ENCODE measurements at regions not wholly inside any gene's neighbourhood (a gene's known extent, or its start where the extent isn't known, plus 50 kb on each side); places are given as distances from the start of the nearest gene placed in this dataset.
"Not testable (repeated sequence)": the region's sequence is repeated elsewhere in the genome, so short reads cannot be mapped to it uniquely, and the experiment has no call there.

GRCh38 chr2:129550536-129550935 is 428.9 kb upstream of the RAB6C start:
- H3K4me3 Mint-ChIP-seq = no peak overlapping the region
- no peaks in the 10 kb centered on the region for H3K9me3 Mint-ChIP-seq
- no peak overlapping the region for H3K27ac Mint-ChIP-seq
- peaks cover 2% of the 10 kb centered on the region for H3K27me3 Mint-ChIP-seq
- no peaks in the 10 kb centered on the region for H3K4me1 Mint-ChIP-seq
- H3K36me3 Mint-ChIP-seq = no peaks in the 10 kb centered on the region

GRCh38 chr2:129554373-129554772 is 425.1 kb upstream of the RAB6C start:
- Mint-ChIP-seq H3K4me1 (no peaks in the 10 kb centered on the region), H3K27ac (no peak overlapping the region), H3K36me3 (no peaks in the 10 kb centered on the region), H3K4me3 (no peak overlapping the region), H3K9me3 (no peaks in the 10 kb centered on the region), H3K27me3 (no peaks in the 10 kb centered on the region)

GRCh38 chr2:129559101-129559500 is 420.4 kb upstream of the RAB6C start:
- no peak overlapping the region for H3K4me3 Mint-ChIP-seq
- no peaks in the 10 kb centered on the region for H3K9me3 Mint-ChIP-seq
- no peaks in the 10 kb centered on the region for H3K27me3 Mint-ChIP-seq
- no peaks in the 10 kb centered on the region for H3K4me1 Mint-ChIP-seq
- H3K36me3 Mint-ChIP-seq = no peaks in the 10 kb centered on the region
- H3K27ac Mint-ChIP-seq = no peak overlapping the region

- Mint-ChIP-seq H3K9me3 (peaks cover 13% of the 10 kb centered on the region), H3K36me3 (peaks cover 2% of the 10 kb centered on the region), H3K4me3 (no peak overlapping the region), H3K27me3 (peaks cover 2% of the 10 kb centered on the region), H3K27ac (no peak overlapping the region), H3K4me1 (no peaks in the 10 kb centered on the region)
Measured at GRCh38 chr2:129565551-129566109, 413.8 kb upstream of the RAB6C start.

- not testable (repeated sequence) for H3K36me3 Mint-ChIP-seq, H3K27ac Mint-ChIP-seq, H3K4me1 Mint-ChIP-seq, H3K27me3 Mint-ChIP-seq, H3K4me3 Mint-ChIP-seq
- peaks cover 23% of the 10 kb centered on the region for H3K9me3 Mint-ChIP-seq
Measured at GRCh38 chr2:129570812-129571211, 408.7 kb upstream of the RAB6C start.

GRCh38 chr2:129575431-129575830 is 404.0 kb upstream of the RAB6C start:
- H3K4me3 Mint-ChIP-seq = no peak overlapping the region
- peaks cover 1% of the 10 kb centered on the region for H3K27me3 Mint-ChIP-seq
- H3K4me1 Mint-ChIP-seq = no peaks in the 10 kb centered on the region
- H3K27ac Mint-ChIP-seq = no peak overlapping the region
- peaks cover 16% of the 10 kb centered on the region for H3K9me3 Mint-ChIP-seq
- no peaks in the 10 kb centered on the region for H3K36me3 Mint-ChIP-seq

GRCh38 chr2:129575880-129576279 is 403.6 kb upstream of the RAB6C start:
- no peak overlapping the region for H3K4me3 Mint-ChIP-seq
- H3K27me3 Mint-ChIP-seq = peaks cover 1% of the 10 kb centered on the region
- H3K36me3 Mint-ChIP-seq = no peaks in the 10 kb centered on the region

GRCh38 chr2:129580001-129580400 is 399.5 kb upstream of the RAB6C start:
- no peak overlapping the region for H3K4me3 Mint-ChIP-seq
- peaks cover 1% of the 10 kb centered on the region for H3K27me3 Mint-ChIP-seq
- no peak overlapping the region for H3K27ac Mint-ChIP-seq

More at GRCh38 chr2:129575880-129576279, 403.6 kb upstream of the RAB6C start:
- peaks cover 16% of the 10 kb centered on the region for H3K9me3 Mint-ChIP-seq
- no peaks in the 10 kb centered on the region for H3K4me1 Mint-ChIP-seq
- no peak overlapping the region for H3K27ac Mint-ChIP-seq

GRCh38 chr2:129585760-129586159 is 393.7 kb upstream of the RAB6C start:
- H3K27ac Mint-ChIP-seq = no peak overlapping the region
- peaks cover 6% of the 10 kb centered on the region for H3K27me3 Mint-ChIP-seq
- H3K4me1 Mint-ChIP-seq = no peaks in the 10 kb centered on the region
- H3K36me3 Mint-ChIP-seq = no peaks in the 10 kb centered on the region
- H3K9me3 Mint-ChIP-seq = peaks cover 7% of the 10 kb centered on the region
- H3K4me3 Mint-ChIP-seq = no peak overlapping the region

More at GRCh38 chr2:129580001-129580400, 399.5 kb upstream of the RAB6C start:
- Mint-ChIP-seq H3K4me1 (no peaks in the 10 kb centered on the region), H3K36me3 (no peaks in the 10 kb centered on the region), H3K9me3 (peaks cover 13% of the 10 kb centered on the region)

- H3K36me3 Mint-ChIP-seq = no peaks in the 10 kb centered on the region
- H3K27me3 Mint-ChIP-seq = peaks cover 6% of the 10 kb centered on the region
- H3K9me3 Mint-ChIP-seq = no peaks in the 10 kb centered on the region
- H3K27ac Mint-ChIP-seq = no peak overlapping the region
- no peak overlapping the region for H3K4me3 Mint-ChIP-seq
- no peaks in the 10 kb centered on the region for H3K4me1 Mint-ChIP-seq
Measured at GRCh38 chr2:129587426-129588064, 391.9 kb upstream of the RAB6C start.

GRCh38 chr2:129604560-129604959 is 374.9 kb upstream of the RAB6C start:
- no peaks in the 10 kb centered on the region for H3K36me3 Mint-ChIP-seq
- H3K9me3 Mint-ChIP-seq = no peaks in the 10 kb centered on the region
- no peak overlapping the region for H3K27ac Mint-ChIP-seq
- H3K27me3 Mint-ChIP-seq = peaks cover 2% of the 10 kb centered on the region
- no peaks in the 10 kb centered on the region for H3K4me1 Mint-ChIP-seq
- H3K4me3 Mint-ChIP-seq = no peak overlapping the region

- Mint-ChIP-seq H3K36me3 (no peaks in the 10 kb centered on the region), H3K4me1 (no peaks in the 10 kb centered on the region), H3K27me3 (peaks cover 2% of the 10 kb centered on the region), H3K27ac (no peak overlapping the region), H3K9me3 (no peaks in the 10 kb centered on the region), H3K4me3 (no peak overlapping the region)
Measured at GRCh38 chr2:129605646-129606045, 373.8 kb upstream of the RAB6C start.

GRCh38 chr2:129606496-129607270 is 372.8 kb upstream of the RAB6C start:
- Mint-ChIP-seq H3K36me3 (no peaks in the 10 kb centered on the region), H3K9me3 (no peaks in the 10 kb centered on the region), H3K27ac (no peak overlapping the region), H3K27me3 (peaks cover 2% of the 10 kb centered on the region), H3K4me1 (no peaks in the 10 kb centered on the region), H3K4me3 (no peak overlapping the region)

- Mint-ChIP-seq H3K4me1 (no peaks in the 10 kb centered on the region), H3K4me3 (no peak overlapping the region), H3K27ac (no peak overlapping the region), H3K27me3 (peaks cover 2% of the 10 kb centered on the region), H3K36me3 (no peaks in the 10 kb centered on the region), H3K9me3 (no peaks in the 10 kb centered on the region)
Measured at GRCh38 chr2:129609224-129609623, 370.2 kb upstream of the RAB6C start.

- H3K27me3 Mint-ChIP-seq = peaks cover 2% of the 10 kb centered on the region
Measured at GRCh38 chr2:129610766-129611165, 368.7 kb upstream of the RAB6C start.

GRCh38 chr2:129611471-129611870 is 368.0 kb upstream of the RAB6C start:
- Mint-ChIP-seq H3K36me3 (no peaks in the 10 kb centered on the region), H3K9me3 (no peaks in the 10 kb centered on the region), H3K4me3 (no peak overlapping the region), H3K4me1 (no peaks in the 10 kb centered on the region), H3K27me3 (no peaks in the 10 kb centered on the region), H3K27ac (no peak overlapping the region)

More at GRCh38 chr2:129610766-129611165, 368.7 kb upstream of the RAB6C start:
- Mint-ChIP-seq H3K36me3 (no peaks in the 10 kb centered on the region), H3K4me3 (no peak overlapping the region), H3K9me3 (no peaks in the 10 kb centered on the region), H3K27ac (no peak overlapping the region), H3K4me1 (no peaks in the 10 kb centered on the region)

All from activated naive CD4-positive, alpha-beta T cell treated with anti-CD3 and anti-CD28 coated beads, Interleukin-2, amount 50 U/mL, for 24 hours (primary cell).